T-helper 2 cell treated with Interferon-gamma antibody and Interleukin-4, amounts not matched to agents 5 μg/mL and 100 μg/mL, for 36 hours (primary cell): ENCODE measurements at regions not wholly inside any gene's neighbourhood (a gene's known extent, or its start where the extent isn't known, plus 50 kb on each side); places are given as distances from the start of the nearest gene placed in this dataset.

Experiments used
- DNase-seq: peaks from one replicate; pipeline ENCODE4 v3.0.0; 2021; ENCODE audit warnings: low spot score
- H3K27ac Mint-ChIP-seq: one replicate; pipeline ENCODE4 v1.8.0; 2021; ENCODE audit warnings: mild to moderate bottlenecking, mixed read lengths
- H3K27me3 Mint-ChIP-seq: one replicate; pipeline ENCODE4 v1.8.0; 2021; ENCODE audit warnings: low read depth, mixed read lengths
- H3K36me3 Mint-ChIP-seq: one replicate; pipeline ENCODE4 v1.8.0; 2021; ENCODE audit warnings: low read depth, mixed read lengths
- H3K4me1 Mint-ChIP-seq: one replicate; pipeline ENCODE4 v1.8.0; 2021; ENCODE audit warnings: low read depth, mixed read lengths
- H3K4me3 Mint-ChIP-seq: one replicate; pipeline ENCODE4 v1.8.0; 2022; ENCODE audit warnings: mild to moderate bottlenecking, moderate library complexity, mixed read lengths
- H3K9me3 Mint-ChIP-seq: one replicate; pipeline ENCODE4 v1.8.0; 2021; ENCODE audit warnings: mixed read lengths

DNA sequence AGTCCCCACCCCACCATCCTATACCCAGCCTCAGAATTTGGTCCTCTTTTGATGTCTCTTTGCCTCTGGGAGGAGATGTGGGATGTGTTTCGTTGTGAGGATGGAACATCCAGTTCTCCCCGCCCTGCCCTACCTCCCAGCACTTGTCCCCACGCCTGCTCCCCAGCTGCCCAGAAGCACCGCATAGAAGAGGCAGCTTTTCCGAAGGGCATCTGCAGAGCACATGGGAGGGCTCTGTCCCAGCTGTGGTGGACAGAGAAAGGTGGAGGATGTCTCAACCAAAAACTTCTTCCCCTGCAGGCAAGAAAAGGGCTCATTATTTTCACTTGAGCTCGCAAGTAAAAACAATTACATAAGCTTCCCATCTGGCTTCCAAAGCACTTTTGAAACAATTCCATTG lies 302.6 kb downstream of the PCNX1 start:
- Mint-ChIP-seq H3K4me3 (no peak overlapping the region), H3K9me3 (no peaks in the 10 kb centered on the region), H3K4me1 (peaks cover 7% of the 10 kb centered on the region), H3K27ac (no peak overlapping the region), H3K36me3 (no peaks in the 10 kb centered on the region), H3K27me3 (no peaks in the 10 kb centered on the region)
- no peak for DNase-seq

- no peak overlapping the region for H3K4me3 Mint-ChIP-seq
- peaks cover 4% of the 10 kb centered on the region for H3K9me3 Mint-ChIP-seq
- no peak for DNase-seq
- H3K36me3 Mint-ChIP-seq = peaks cover 2% of the 10 kb centered on the region
- H3K4me1 Mint-ChIP-seq = peaks cover 7% of the 10 kb centered on the region
- H3K27ac Mint-ChIP-seq = no peak overlapping the region
- no peaks in the 10 kb centered on the region for H3K27me3 Mint-ChIP-seq
Observed at GRCh38 chr14:71212093-71212492, 304.8 kb downstream of the PCNX1 start.

- H3K4me3 Mint-ChIP-seq = no peak overlapping the region
- H3K9me3 Mint-ChIP-seq = peaks cover 9% of the 10 kb centered on the region
- DNase-seq = no peak
- H3K27ac Mint-ChIP-seq = no peak overlapping the region
- H3K4me1 Mint-ChIP-seq = peaks cover 7% of the 10 kb centered on the region
- H3K36me3 Mint-ChIP-seq = peaks cover 2% of the 10 kb centered on the region
- no peaks in the 10 kb centered on the region for H3K27me3 Mint-ChIP-seq
Observed at GRCh38 chr14:71212683-71213107, 305.4 kb downstream of the PCNX1 start.

DNA sequence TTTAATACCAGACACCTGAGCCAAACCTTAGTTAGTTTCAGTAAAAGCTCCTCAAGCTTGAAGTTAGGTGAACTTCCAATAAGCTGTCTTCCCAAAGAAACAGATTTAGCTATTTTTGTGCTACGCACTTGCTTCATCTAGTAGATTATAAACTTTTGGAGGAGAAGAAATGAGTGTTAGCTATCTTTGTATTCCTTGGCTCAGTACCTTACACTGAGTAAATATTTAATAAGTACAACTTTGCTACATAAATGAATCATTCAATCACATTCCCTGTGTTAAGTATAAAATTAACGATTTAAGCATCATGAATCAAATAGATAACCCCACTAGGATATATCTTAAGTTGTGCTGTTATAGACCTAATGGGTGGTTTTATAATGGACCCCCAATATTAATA lies 307.0 kb downstream of the PCNX1 start:
- no peak for DNase-seq
- Mint-ChIP-seq H3K4me3 (no peak overlapping the region), H3K36me3 (peaks cover 3% of the 10 kb centered on the region), H3K27me3 (no peaks in the 10 kb centered on the region), H3K9me3 (peaks cover 14% of the 10 kb centered on the region), H3K4me1 (peaks cover 13% of the 10 kb centered on the region), H3K27ac (no peak overlapping the region)

DNA sequence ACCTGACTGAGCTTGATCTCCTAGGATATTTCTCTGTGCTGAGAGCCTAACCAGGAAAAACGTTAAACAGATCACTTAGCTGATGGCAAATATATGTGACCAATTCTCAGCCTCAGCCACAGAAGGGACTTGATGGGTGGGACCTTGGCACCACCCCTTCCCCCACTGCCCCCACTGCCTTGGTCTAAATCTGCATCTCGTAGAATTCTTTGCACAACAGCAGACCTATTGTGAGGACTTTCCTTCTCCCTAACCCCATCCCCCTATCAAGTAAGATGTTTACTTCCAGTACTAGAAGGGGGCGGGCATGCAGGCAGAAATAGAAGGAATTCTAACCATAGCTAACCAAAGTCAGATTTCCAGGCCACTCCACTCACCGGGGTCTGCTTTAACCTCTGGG lies 313.2 kb downstream of the PCNX1 start:
- Mint-ChIP-seq H3K36me3 (peaks cover 3% of the 10 kb centered on the region), H3K4me3 (no peak overlapping the region), H3K9me3 (peaks cover 22% of the 10 kb centered on the region), H3K4me1 (peaks cover 6% of the 10 kb centered on the region), H3K27ac (no peak overlapping the region), H3K27me3 (no peaks in the 10 kb centered on the region)
- DNase-seq = no peak

GRCh38 chr14:71221119-71221518 lies 313.9 kb downstream of the PCNX1 start:
- peaks cover 3% of the 10 kb centered on the region for H3K36me3 Mint-ChIP-seq
- no peak for DNase-seq
- peaks cover 22% of the 10 kb centered on the region for H3K9me3 Mint-ChIP-seq
- no peak overlapping the region for H3K4me3 Mint-ChIP-seq
- H3K4me1 Mint-ChIP-seq = peaks cover 6% of the 10 kb centered on the region
- H3K27ac Mint-ChIP-seq = no peak overlapping the region
- H3K27me3 Mint-ChIP-seq = peaks cover 2% of the 10 kb centered on the region

GRCh38 chr14:71225113-71225512 lies 317.9 kb downstream of the PCNX1 start:
- H3K36me3 Mint-ChIP-seq = no peaks in the 10 kb centered on the region
- no peak overlapping the region for H3K4me3 Mint-ChIP-seq
- peaks cover 3% of the 10 kb centered on the region for H3K27me3 Mint-ChIP-seq
- H3K9me3 Mint-ChIP-seq = peaks cover 8% of the 10 kb centered on the region
- H3K27ac Mint-ChIP-seq = no peak overlapping the region
- no peak for DNase-seq
- peaks cover 2% of the 10 kb centered on the region for H3K4me1 Mint-ChIP-seq

DNA sequence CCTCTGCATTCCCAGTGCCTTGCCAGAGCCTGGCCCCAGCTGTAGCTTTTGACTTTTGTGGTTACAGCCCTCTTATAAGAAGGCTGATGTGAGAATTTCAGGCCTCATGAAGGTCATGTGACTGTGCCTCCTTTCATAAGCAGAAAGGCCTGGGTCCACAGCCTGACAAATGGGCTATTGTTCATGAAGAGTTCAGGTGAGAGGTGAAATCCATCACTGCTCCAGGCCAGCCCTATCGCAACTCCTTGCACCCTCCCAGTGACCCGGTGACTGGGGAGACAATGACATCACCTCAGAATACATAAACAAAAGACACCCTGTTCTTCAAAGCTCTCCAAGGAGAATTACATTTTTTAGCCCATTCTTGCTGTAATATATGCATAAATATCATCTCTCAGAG lies 321.5 kb downstream of the PCNX1 start:
- Mint-ChIP-seq H3K4me1 (peaks cover 5% of the 10 kb centered on the region), H3K9me3 (no peaks in the 10 kb centered on the region), H3K27ac (no peak overlapping the region), H3K4me3 (no peak overlapping the region), H3K36me3 (no peaks in the 10 kb centered on the region), H3K27me3 (peaks cover 3% of the 10 kb centered on the region)
- DNase-seq = no peak

DNA sequence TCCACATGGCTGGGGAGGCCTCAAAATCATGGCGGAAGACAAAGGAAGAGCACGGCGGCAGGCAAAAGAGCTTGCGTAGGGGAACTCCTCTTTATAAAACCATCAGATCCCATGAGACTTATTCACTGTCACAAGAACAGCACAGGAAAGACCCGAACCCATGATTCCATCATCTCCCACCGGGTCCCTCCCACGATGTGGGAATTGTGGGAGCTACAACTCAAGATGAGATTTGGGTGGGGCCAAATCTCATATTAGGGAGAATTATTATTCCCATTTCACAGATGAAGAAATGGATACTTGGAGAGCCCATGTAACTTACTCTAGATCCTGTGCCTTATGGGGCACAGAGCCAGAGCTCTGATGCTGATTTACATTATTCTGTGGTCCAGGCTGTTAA lies 322.6 kb downstream of the PCNX1 start:
- no peaks in the 10 kb centered on the region for H3K9me3 Mint-ChIP-seq
- H3K27ac Mint-ChIP-seq = no peak overlapping the region
- H3K36me3 Mint-ChIP-seq = no peaks in the 10 kb centered on the region
- DNase-seq = no peak
- no peak overlapping the region for H3K4me3 Mint-ChIP-seq
- peaks cover 6% of the 10 kb centered on the region for H3K27me3 Mint-ChIP-seq
- H3K4me1 Mint-ChIP-seq = peaks cover 5% of the 10 kb centered on the region

- Mint-ChIP-seq H3K36me3 (no peaks in the 10 kb centered on the region), H3K9me3 (no peaks in the 10 kb centered on the region), H3K27ac (no peak overlapping the region), H3K4me3 (no peak overlapping the region), H3K27me3 (peaks cover 8% of the 10 kb centered on the region), H3K4me1 (peaks cover 5% of the 10 kb centered on the region)
- no peak for DNase-seq
Observed at GRCh38 chr14:71230897-71231296, 323.6 kb downstream of the PCNX1 start.

GRCh38 chr14:71231521-71232393 lies 324.5 kb downstream of the PCNX1 start:
- Mint-ChIP-seq H3K4me3 (no peak overlapping the region), H3K36me3 (no peaks in the 10 kb centered on the region), H3K27ac (no peak overlapping the region), H3K4me1 (peaks cover 5% of the 10 kb centered on the region), H3K27me3 (peaks cover 6% of the 10 kb centered on the region), H3K9me3 (no peaks in the 10 kb centered on the region)
- no peak for DNase-seq

GRCh38 chr14:71232506-71232905 lies 325.2 kb downstream of the PCNX1 start:
- Mint-ChIP-seq H3K9me3 (no peaks in the 10 kb centered on the region), H3K27me3 (peaks cover 7% of the 10 kb centered on the region), H3K36me3 (no peaks in the 10 kb centered on the region), H3K4me1 (peaks cover 5% of the 10 kb centered on the region), H3K27ac (no peak overlapping the region), H3K4me3 (no peak overlapping the region)
- DNase-seq = no peak

GRCh38 chr14:71235875-71236274 lies 328.6 kb downstream of the PCNX1 start:
- Mint-ChIP-seq H3K27me3 (peaks cover 9% of the 10 kb centered on the region), H3K36me3 (no peaks in the 10 kb centered on the region), H3K4me1 (peaks cover 6% of the 10 kb centered on the region), H3K4me3 (no peak overlapping the region), H3K9me3 (no peaks in the 10 kb centered on the region), H3K27ac (no peak overlapping the region)
- no peak for DNase-seq

DNA sequence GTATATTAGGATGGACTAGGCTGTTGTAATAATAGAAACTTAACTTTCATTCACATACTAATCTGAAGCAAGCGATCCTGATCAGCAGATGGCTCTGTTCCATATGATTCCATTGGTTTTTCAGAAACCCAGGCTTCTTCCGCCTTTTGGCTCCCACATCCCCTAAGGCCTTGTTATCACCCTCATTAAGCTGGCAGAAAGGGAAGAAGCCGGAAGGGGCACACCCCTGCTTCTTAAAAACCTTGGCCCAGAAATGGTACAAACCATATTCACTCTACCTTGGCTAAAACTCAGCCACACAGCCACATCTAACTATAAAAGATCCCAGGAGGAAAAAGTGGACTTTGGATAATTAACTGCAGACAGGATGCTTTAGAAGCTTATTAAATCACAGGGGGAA lies 329.2 kb downstream of the PCNX1 start:
- no peak overlapping the region for H3K4me3 Mint-ChIP-seq

GRCh38 chr14:71237556-71237955 lies 330.3 kb downstream of the PCNX1 start:
- H3K4me1 Mint-ChIP-seq = peaks cover 5% of the 10 kb centered on the region
- no peak overlapping the region for H3K4me3 Mint-ChIP-seq
- no peak overlapping the region for H3K27ac Mint-ChIP-seq
- peaks cover 9% of the 10 kb centered on the region for H3K27me3 Mint-ChIP-seq
- H3K36me3 Mint-ChIP-seq = no peaks in the 10 kb centered on the region
- no peaks in the 10 kb centered on the region for H3K9me3 Mint-ChIP-seq
- DNase-seq = no peak

More for the DNA sequence above, 329.2 kb downstream of the PCNX1 start:
- H3K27me3 Mint-ChIP-seq = peaks cover 9% of the 10 kb centered on the region
- H3K9me3 Mint-ChIP-seq = no peaks in the 10 kb centered on the region
- no peak for DNase-seq
- H3K36me3 Mint-ChIP-seq = no peaks in the 10 kb centered on the region
- peaks cover 6% of the 10 kb centered on the region for H3K4me1 Mint-ChIP-seq
- H3K27ac Mint-ChIP-seq = no peak overlapping the region
